Stimulated activated CD4-positive, alpha-beta T cell treated with anti-CD3 and anti-CD28 coated beads, Interleukin-4, amount 100 ng/mL, for 1 hour (primary cell): ENCODE measurements at regions not wholly inside any gene's neighbourhood (a gene's known extent, or its start where the extent isn't known, plus 50 kb on each side); places are given as distances from the start of the nearest gene placed in this dataset.
"Not testable (repeated sequence)": the region's sequence is repeated elsewhere in the genome, so short reads cannot be mapped to it uniquely, and the experiment has no call there.

Experiments used
- DNase-seq: peaks from one replicate; pipeline ENCODE4 v3.0.0-alpha.2; 2020

DNA sequence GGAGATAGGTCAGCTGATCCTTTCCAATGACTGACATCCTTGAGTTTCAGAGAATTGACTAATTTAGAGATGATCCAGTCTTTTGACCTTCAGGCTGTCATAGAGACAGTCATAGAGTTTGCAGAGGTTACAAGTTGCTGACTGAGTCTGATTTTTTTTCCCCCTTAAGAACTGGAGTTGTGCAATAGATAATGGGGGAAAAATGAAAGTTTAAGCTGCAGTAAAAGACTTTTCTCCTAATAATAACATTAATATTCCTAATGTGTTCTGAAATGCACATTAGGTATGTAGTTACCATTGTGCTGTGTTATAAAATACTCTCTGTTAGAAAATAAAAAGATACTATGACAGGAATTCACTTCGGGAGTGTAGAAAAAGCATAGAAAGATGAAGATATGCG lies 876.9 kb upstream of the RAG2 start:
- no peak for DNase-seq

DNA sequence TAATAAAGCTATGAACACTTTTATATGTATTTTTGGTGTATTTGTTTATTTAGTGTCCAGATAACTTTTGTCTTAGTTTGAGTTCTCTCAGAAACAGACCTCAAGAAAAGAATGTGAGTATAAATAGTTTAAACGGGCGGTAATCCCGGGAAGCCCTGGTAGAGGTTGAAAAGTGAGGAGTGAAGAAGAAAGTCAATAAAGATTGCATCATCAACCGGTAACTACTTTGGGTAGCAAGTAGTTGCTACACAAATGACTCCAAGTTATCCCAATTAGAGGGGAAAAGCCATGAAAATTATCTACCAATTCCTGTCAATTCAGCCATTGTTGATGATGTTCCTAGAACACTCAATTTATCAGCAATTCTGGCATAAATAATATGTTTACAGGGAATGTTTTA lies 870.3 kb upstream of the RAG2 start:
- DNase-seq = no peak

DNA sequence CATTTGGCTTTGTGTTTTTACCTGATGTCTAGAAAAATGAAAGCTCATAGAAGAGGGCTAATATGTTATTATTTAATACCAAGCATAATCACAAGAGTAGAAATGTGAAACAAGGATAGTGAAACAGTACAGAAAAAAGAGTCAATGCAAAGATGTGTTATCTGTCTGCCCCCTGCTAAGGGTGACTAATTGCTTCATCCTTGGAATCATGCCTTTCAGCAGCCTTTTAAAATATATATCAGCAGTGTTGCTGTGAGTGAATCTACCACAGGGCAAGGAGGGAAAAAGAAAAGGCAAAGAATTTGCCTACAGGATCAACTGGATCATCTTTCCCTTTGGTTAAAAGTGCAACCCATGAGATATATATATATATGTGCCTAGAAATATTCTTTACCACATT lies 867.2 kb upstream of the RAG2 start:
- no peak for DNase-seq

DNA sequence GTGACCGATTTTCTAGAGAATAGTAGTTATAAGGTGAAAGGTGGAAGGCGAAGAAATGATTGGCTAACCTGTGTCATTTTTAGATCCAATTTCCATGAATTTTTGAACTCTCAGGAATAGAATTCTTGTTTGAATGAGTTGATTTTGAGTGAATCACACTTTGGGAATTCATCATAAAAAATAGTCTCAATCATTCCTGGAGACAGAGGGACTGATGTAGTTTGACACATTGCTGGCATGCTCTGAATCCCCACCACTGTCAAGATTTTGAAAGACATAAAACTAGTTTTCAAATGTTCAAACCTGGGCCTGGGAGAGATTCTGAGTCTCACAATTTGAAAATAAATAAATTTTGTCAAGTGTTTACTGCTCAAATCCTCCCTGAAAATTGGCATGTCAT lies 861.4 kb upstream of the RAG2 start:
- no peak for DNase-seq

DNA sequence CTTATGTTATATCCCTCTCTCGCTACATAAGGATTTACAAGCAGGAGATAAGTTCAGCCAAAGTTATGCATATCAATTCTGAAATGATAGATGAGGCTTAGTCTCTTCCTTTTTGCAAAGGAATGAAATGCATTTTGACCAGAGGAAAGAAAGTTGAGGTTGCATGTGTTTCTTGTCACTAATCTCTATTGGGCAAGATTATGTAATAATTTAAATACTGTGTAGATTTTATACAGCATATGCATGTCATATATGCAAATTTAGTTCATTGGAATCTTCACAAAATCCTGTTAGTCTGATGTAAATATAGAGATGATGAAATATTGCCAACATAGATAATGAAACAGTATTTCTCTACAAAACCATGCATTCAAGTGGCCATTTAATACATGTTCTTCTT lies 858.7 kb upstream of the RAG2 start:
- no peak for DNase-seq

DNA sequence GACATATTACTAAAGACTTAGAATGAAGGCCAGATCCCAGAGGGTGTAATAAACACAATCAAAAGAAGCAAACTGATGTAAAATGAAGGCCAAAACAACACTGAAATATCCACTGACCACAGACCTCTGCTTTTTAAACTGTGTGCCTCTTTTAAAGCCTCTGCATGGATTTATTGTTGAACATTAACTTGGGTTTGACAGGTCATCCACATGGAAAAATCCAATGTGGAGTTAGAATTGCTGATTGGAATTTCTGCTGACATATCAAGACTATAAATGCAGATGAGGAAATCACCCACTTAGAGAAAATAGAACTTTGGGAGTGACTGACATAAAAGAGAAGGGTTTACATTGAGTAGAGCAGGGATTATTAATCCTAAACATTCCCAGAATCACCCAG lies 853.9 kb upstream of the RAG2 start:
- DNase-seq = no peak

DNA sequence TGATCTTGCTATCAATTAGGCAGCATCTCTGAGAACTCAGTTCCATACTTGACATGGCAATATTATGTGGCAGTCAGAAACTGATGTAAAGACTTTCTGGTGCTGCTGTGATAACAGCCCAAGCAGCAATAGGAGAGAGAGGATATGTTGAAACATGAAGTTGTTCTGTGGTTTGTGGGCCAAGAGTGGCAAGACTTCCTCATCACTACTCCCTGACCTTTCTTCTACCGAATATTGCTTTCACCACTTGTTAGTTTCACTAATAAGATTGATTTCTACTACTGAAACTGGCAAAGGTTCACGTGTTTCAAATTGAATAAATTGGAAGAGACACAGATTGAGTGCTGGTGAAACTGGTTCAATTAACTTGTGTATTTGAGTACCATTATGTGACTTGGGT lies 852.6 kb upstream of the RAG2 start:
- DNase-seq = no peak

DNA sequence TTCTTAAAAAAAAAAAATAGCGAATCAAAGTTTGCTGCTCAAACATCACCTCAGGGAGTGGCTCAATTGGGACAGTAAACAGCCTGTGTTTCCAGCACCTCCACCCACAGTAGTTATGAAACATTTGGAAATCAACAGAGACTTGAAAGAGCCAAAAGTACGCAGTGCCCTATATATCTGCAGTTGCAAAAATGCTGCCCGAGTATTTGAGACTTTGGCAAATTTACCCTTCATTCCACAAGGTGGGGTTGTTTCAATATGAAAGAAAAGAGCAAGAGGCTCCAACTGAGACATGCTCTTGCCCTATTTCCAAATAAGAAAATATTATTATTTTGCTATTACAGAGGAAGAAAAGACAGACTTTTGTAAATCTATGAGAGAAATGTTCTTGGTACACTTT lies 851.1 kb upstream of the RAG2 start:
- DNase-seq = no peak

DNA sequence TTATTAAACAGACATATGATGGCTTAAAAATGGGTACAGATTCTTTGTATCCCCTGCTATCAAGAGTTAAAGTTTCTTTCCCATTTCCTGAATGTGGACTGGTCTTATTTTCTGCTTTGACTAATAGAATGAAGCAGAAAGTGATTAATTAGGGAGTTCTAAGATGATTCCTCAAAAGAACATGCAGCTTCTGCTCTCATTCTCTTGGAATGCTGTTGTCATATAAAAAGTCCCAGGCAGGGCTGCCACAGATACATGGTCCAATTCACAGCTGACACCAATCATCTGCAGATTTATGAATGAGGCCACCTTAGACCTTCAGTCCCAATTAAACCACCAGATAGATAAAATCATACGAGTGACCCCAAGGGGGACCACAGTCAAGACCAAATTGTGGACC lies 844.5 kb upstream of the RAG2 start:
- no peak for DNase-seq

DNA sequence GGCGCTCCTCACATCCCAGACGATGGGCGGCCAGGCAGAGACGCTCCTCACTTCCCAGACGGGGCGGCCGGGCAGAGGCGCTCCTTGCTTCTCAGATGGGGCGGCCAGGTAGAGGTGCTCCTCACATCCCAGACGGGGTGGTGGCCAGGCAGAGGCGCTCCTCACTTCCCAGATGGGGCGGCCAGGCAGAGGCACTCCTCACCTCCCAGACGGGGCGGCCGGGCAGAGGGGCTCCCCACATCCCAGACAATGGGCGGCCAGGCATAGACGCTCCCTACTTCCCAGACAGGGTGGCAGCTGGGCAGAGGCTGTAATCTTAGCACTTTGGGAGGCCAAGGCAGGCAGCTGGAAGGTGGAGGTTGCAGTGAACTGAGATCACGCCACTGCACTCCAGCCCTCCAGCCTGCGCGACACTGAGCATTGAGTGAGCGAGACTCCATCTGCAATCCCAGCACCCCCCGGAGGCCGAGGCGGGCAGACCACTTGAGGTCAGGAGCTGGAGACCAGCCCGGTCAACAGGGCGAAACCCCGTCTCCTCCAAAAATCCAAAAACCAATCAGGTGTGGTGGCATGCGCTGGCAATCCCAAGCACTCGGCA lies 833.7 kb upstream of the RAG2 start:
- not testable (repeated sequence) for DNase-seq

DNA sequence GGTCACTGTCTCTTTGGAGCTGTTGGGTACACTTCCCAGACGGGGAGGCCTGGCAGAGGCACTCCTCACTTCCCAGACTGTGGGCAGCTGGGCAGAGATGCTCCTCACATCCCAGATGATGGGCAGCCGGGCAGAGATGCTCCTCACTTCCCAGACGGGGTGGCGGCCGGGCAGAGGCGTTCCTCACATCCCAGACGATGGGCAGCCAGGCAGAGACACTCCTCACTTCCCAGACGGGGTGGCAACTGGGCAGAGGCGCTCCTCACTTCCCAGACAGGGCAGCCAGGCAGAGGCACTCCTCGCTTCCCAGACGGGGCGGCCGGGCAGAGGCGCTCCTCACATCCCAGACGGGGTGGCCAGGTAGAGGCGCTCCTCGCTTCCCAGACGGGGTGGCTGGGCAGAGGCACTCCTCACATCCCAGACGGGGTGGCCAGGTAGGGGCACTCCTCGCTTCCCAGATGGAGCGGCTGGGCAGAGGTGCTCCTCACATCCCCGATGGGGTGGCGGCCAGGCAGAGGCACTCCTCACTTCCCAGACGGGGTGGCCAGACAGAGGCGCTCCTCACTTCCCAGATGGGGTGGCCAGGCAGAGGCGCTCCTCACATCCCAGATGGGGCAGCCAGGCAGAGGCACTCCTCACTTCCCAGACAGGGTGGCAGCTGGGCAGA lies 833.1 kb upstream of the RAG2 start:
- not testable (repeated sequence) for DNase-seq

DNA sequence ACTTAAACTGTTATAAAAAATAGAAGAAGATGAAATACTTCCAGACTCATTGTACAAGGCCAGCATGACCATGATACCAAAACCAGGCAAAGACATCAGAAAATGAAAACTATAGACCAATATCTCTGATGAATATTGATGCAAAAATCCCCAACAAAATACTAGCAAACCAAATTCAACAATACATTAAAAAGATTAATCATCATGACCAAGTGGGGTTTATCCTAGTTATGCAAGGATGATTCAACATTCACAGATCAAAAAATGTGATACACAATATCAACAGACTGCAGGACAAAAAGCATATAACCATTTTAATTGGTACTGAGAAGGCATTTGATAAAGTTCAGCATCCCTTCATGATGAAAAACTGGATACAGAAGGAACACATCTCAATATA lies 824.5 kb upstream of the RAG2 start:
- DNase-seq = no peak

DNA sequence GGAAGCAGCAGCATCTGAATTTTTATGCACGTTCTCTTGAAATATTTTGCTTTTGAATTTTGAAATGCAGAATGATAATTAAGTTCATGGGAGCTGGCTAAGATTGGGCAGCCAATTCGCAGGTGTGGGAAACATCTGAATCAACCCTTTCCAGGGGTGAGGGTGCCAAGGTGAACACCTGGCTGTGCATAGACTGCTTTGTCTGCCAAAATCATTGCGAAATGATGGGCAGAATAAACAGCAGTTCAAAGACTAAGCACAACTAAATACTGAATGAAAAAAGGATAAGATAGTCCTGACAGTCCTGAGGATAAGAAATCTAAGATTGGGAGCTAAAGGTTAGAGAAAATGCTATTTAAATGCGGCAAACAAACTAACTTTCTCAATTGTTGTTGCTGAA lies 813.3 kb upstream of the RAG2 start:
- no peak for DNase-seq

DNA sequence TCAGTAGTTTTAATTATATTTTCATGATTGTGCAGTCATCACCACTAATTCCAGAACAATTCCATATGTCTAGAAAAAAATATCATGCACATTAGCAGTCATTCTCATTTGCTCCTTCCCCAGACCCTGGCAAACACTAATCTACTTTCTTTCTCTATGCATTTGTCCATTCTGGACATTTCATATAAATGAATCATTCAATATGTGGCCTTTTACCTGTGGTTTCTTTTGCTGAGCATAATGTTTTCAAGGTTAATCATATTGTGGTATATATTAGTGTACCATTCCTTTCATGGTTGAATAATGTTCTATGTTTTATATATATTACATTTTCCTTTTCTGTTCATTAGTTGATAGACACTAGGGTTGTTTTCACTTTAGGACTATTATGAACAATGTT lies 811.1 kb upstream of the RAG2 start:
- no peak for DNase-seq

DNA sequence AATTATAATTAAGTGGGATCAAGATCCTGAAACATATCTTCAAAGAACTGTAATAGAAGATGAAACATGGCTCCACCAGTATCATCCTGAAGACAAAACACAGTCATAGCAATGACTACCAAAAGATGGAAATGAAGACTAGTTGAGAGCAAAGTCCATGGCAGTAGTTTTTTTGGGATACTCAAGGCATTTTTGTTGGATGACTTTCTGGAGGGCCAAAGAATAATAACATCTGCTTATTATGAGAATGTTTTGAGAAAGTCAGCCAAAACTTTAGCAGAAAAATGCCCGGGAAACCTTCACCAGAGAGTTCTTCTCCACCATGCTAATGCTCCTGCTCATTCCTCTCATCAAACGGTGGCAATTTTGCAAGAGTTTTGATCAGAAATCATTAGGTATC lies 809.4 kb upstream of the RAG2 start:
- DNase-seq = no peak

DNA sequence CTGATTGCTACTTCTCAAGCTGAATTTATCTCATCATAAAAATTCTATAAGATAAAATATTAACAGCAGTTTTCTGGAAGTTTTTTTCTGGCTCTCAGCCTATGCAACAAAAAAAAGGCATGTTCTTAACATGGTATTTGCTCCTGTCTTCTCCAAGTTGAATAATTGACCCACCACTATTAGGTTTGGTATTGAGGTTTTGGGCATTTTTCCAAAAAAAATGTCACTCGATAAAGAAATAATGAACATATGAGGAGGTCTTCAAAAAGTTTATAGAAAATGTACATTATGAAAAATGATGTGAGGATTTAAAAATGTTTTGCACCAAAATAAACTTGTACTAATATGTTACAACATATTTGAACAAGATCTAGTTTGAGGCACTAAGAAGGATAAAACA lies 808.6 kb upstream of the RAG2 start:
- no peak for DNase-seq

DNA sequence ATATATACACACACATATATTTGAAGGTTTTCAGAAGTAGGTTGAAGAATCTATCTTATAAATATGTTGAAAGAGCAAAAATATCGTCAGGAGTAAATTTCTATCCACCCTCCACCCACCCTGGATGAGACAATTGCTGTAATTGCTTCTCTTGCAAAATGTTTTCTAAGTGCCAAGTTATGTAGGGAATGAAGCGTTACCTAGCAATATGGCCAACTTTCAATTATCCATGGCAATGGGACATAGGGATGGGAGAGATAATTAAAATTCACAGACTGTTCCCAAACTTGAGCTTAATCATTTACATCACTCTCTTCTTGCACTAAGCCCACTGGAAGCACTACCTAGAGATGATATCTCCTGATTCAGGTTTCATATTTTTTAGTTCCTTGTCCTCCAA lies 806.2 kb upstream of the RAG2 start:
- no peak for DNase-seq

DNA sequence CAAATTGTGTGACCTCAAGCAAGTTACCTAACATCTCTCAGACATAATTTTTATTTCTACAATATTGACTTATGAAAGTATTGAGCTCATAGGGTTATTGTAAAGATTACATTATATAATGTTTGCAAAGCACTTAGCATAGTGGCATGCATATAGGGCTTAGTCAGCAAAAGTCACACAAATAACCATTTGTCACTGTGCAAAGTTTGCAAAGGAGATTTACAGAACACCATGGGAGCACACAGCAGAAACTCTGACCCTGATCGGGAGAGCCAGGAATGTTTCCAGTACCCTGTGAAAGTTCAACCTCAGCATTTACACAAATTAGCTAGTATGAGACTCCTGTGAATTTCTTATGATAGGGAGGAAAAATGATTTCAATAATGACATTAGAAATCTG lies 804.6 kb upstream of the RAG2 start:
- no peak for DNase-seq

DNA sequence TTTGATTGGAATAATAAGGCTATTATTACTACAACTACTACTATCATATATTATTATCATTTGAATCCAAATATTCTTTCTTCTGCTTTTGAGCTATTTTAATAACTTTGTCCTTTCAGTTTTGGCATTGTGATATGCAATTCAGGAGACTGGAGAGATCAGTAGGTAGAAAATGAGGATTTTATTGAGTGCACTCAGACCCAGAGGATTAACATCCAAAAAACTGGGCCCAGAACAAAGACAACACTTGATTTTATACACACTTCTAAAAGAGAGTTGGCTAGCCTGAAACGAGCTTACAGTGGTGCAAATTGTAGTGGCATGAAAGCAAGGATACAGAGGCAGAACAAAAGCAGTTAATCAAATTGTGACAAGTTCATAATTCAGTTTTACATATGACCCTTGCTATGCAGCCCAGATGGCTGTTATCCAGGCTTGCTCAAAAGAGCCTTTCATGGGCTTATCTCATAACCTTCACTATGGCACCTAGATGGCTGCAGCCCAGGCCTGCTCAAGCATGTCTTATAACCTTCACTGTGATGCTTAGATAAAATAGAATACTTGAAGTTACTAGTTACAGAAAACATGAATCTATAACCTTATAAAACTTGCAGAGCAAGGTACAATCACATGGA lies 796.3 kb upstream of the RAG2 start:
- DNase-seq = no peak

DNA sequence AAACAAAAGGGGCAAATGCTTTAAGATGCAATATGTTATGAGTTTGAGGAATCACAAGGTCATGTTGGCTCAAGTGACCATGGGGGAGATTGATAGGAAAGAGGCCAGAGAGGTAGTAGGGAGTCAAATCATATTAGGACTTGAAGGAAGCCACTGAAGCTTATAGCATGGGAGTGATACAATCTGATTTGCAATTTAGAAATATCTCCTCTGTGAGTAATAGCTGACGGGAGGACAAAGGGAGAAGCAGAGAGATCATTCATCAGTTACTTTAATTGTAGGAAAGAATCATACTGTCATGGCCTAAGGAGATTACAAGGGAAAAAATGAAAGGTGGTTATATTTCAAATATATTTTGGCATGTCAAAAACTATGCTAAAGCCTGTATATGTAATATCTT lies 793.6 kb upstream of the RAG2 start:
- DNase-seq = no peak

DNA sequence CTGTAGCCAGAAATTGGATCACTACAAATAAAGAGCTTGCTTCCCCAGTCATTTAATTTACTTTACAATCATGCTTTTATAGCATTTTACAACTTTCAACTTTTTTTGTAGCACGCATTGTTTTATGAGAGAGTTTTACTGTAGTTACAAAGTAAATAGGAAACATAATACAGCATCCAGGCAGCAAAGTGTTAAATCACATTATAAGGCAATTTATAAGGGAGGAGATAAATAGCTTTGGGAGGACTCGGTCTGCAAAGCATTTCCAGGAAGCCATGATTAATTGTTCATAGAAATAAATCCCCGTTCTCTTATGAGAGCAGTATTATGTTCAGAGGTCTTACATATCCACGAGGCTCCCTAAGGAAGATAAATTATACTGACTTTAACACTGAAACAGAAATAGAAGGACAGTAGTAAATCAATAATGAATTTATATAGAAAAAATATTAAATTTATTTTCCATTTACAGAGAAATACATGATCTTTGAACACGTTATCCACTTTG lies 792.6 kb upstream of the RAG2 start:
- no peak for DNase-seq

DNA sequence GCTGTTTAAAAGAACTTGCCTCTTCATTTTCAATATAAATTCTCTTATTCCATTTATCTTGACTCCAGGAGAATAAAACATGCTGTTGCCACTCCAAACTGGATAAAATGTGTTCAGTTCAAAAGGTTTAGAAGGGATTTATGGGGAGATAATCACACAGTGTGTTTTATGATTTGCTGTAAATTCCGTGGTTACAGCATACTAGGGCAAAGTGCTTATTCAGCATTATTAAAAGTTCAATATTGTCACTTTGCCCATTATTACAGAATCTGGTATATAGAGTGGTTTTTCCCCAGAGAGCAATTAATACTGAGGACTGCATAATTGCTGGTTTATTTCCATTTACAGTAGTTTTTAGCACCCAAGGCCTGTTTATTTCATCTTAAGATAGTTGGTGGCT lies 780.9 kb upstream of the RAG2 start:
- DNase-seq = no peak

DNA sequence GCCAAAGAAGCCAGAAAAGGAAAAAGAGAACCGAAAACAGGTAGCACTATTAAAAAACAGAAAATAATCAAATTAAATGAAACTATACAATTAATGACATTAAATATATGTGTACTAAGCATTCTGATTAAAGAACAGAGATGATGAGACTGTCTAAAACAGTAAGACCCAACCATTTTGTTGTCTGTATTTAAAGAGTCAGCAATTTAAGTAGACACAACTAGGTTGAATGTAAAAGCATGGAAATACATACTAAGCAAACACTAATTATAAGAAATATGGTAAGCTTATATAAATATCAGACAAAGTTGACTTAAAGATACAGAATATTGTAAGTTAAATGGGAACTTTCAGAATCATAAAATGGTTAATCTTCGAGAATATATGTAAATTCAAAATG lies 774.6 kb upstream of the RAG2 start:
- DNase-seq = no peak

DNA sequence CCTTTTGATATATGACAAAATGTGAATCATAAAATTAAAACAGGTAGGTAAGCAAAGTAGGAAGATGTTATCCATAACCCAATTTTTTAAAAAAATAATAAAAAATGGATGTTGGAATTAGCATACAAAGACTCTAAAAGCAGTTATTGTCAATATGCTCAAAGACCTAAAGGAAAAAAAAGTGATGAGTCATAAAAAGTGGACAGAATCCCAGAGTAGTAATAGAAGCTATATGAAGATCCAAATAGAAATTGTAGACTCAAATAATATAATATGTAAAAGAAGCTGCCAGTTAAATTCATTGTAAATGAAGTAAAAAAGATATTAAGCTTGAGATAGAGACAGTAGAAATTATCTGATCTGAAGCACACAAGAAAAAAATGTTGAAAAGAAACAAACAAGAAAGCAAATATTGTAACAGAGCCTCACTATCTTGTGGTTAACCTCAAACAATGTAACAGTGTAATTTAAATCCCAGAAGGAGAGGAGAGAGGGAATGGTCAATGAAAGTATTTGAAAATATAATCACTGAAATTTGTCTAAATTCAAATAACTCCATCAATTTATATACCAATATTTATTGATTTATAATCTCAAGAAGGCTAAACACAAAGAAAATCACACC lies 773.4 kb upstream of the RAG2 start:
- no peak for DNase-seq
